PFSK-1 (cell line): ENCODE measurements at regions not wholly inside any gene's neighbourhood (a gene's known extent, or its start where the extent isn't known, plus 50 kb on each side); places are given as distances from the start of the nearest gene placed in this dataset.

Source experiments
- POLR2AphosphoS5 ChIP-seq: IDR thresholded peaks from 2 replicates; pipeline ENCODE4 v1.6.1; 2012; ENCODE audit warnings: low read depth, mild to moderate bottlenecking, control low read depth, low read length, moderate library complexity
- SIN3A ChIP-seq: IDR thresholded peaks from 2 replicates; pipeline ENCODE4 v1.6.1; 2012; ENCODE audit warnings: mild to moderate bottlenecking, low read length, moderate library complexity, borderline replicate concordance; ENCODE audit not compliant: insufficient read depth
- TAF1 ChIP-seq: IDR thresholded peaks from 2 replicates; pipeline ENCODE4 v1.6.1; 2012; ENCODE audit warnings: low read length, control low read depth, borderline replicate concordance; ENCODE audit not compliant: insufficient read depth
- TF ChIP-seq, protein P1 (sequence below), 2 experiments: IDR thresholded peaks; 2 replicates each; pipeline versions ENCODE4 v1.6.1 to v1.8.0; 2011 to 2012; ENCODE audit warnings: low read depth in 2 of 2, low read length in 2 of 2, control low read depth in 1 of 2, inconsistent platforms in 1 of 2, mild to moderate bottlenecking in 1 of 2, moderate library complexity in 1 of 2; ENCODE audit not compliant: insufficient read depth in 1 of 2

- TF ChIP-seq, protein P1, sequence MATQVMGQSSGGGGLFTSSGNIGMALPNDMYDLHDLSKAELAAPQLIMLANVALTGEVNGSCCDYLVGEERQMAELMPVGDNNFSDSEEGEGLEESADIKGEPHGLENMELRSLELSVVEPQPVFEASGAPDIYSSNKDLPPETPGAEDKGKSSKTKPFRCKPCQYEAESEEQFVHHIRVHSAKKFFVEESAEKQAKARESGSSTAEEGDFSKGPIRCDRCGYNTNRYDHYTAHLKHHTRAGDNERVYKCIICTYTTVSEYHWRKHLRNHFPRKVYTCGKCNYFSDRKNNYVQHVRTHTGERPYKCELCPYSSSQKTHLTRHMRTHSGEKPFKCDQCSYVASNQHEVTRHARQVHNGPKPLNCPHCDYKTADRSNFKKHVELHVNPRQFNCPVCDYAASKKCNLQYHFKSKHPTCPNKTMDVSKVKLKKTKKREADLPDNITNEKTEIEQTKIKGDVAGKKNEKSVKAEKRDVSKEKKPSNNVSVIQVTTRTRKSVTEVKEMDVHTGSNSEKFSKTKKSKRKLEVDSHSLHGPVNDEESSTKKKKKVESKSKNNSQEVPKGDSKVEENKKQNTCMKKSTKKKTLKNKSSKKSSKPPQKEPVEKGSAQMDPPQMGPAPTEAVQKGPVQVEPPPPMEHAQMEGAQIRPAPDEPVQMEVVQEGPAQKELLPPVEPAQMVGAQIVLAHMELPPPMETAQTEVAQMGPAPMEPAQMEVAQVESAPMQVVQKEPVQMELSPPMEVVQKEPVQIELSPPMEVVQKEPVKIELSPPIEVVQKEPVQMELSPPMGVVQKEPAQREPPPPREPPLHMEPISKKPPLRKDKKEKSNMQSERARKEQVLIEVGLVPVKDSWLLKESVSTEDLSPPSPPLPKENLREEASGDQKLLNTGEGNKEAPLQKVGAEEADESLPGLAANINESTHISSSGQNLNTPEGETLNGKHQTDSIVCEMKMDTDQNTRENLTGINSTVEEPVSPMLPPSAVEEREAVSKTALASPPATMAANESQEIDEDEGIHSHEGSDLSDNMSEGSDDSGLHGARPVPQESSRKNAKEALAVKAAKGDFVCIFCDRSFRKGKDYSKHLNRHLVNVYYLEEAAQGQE (IDR thresholded peaks at IDR 0.05; ENCODE audit: insufficient read depth in 1 of 2, low read depth in 2 of 2, low read length in 2 of 2), result no peak
- TF ChIP-seq TAF1 (no peak), POLR2AphosphoS5 (no peak), SIN3A (no peak)
Observed at GRCh38 chr5:133866903-133867245, 101.6 kb downstream of the C5orf15 start.
